HEK293T (cell line): ENCODE measurements at regions not wholly inside any gene's neighbourhood (a gene's known extent, or its start where the extent isn't known, plus 50 kb on each side); places are given as distances from the start of the nearest gene placed in this dataset.

Experiments used
- CTCF ChIA-PET: fragments of 350-600 bp; formaldehyde crosslinking; extraction: SDS; loops from one replicate; lab custom pipeline; 2021; ENCODE audit warnings: antibody characterized with exemption, inconsistent platforms; lab: Yijun Ruan, JAX
- POLR2A ChIA-PET: fragments of 350-600 bp; formaldehyde crosslinking; extraction: SDS; loops from one replicate; lab custom pipeline; 2020; ENCODE audit warnings: antibody characterized with exemption, inconsistent platforms; lab: Yijun Ruan, JAX
- DNase-seq: peaks from one replicate; pipeline ENCODE4 v3.0.0; 2012; ENCODE audit warnings: mixed read lengths; ENCODE audit errors: extremely low spot score
- ARNT ChIP-seq: fragments of 450-650 bp; IDR thresholded peaks from 2 replicates; pipeline ENCODE4 v1.6.1; 2017; ENCODE audit warnings: mild to moderate bottlenecking
- BHLHE40 ChIP-seq: fragments of 450-650 bp; IDR thresholded peaks from 2 replicates; pipeline ENCODE4 v1.6.1; 2016; ENCODE audit warnings: mild to moderate bottlenecking, moderate library complexity, borderline replicate concordance
- CTBP1 ChIP-seq: fragments of 450-650 bp; IDR thresholded peaks from 2 replicates; pipeline ENCODE4 v1.6.1; 2016; ENCODE audit warnings: borderline replicate concordance
- ELF4 ChIP-seq: fragments of 450-650 bp; IDR thresholded peaks from 2 replicates; pipeline ENCODE4 v1.6.1; 2017; ENCODE audit warnings: antibody characterized with exemption
- FOXA1 ChIP-seq: fragments of 450-650 bp; IDR thresholded peaks from 2 replicates; pipeline ENCODE4 v1.6.1; 2016; ENCODE audit warnings: mild to moderate bottlenecking
- FOXK2 ChIP-seq: fragments of 450-650 bp; IDR thresholded peaks from 2 replicates; pipeline ENCODE4 v1.6.1; 2016; ENCODE audit warnings: mild to moderate bottlenecking
- FOXM1 ChIP-seq: fragments of 450-650 bp; IDR thresholded peaks from 2 replicates; pipeline ENCODE4 v1.6.1; 2017; ENCODE audit warnings: mild to moderate bottlenecking, borderline replicate concordance
- HDGF ChIP-seq: fragments of 450-650 bp; IDR thresholded peaks from 2 replicates; pipeline ENCODE4 v1.6.1; 2017; ENCODE audit warnings: antibody characterized with exemption, borderline replicate concordance
- L3MBTL2 ChIP-seq: fragments of 450-650 bp; conservative IDR thresholded peaks from 2 replicates; pipeline ENCODE4 v1.6.1; 2016; ENCODE audit warnings: mild to moderate bottlenecking
- LEF1 ChIP-seq: fragments of 450-650 bp; IDR thresholded peaks from 2 replicates; pipeline ENCODE4 v1.6.1; 2017; ENCODE audit warnings: mild to moderate bottlenecking, borderline replicate concordance
- NFRKB ChIP-seq: fragments of 450-650 bp; IDR thresholded peaks from 2 replicates; pipeline ENCODE4 v1.6.1; 2016; ENCODE audit warnings: mild to moderate bottlenecking, moderate library complexity
- PKNOX1 ChIP-seq: fragments of 450-650 bp; IDR thresholded peaks from 2 replicates; pipeline ENCODE4 v1.6.1; 2016
- SP1 ChIP-seq: fragments of 450-650 bp; IDR thresholded peaks from 2 replicates; pipeline ENCODE4 v1.6.1; 2017
- SUZ12 ChIP-seq: fragments of 450-650 bp; IDR thresholded peaks from 2 replicates; pipeline ENCODE4 v1.6.1; 2016; ENCODE audit warnings: mild to moderate bottlenecking
- TARDBP ChIP-seq: fragments of 450-650 bp; IDR thresholded peaks from 2 replicates; pipeline ENCODE4 v1.6.1; 2016
- ZNF384 ChIP-seq: fragments of 450-650 bp; IDR thresholded peaks from 2 replicates; pipeline ENCODE4 v1.6.1; 2016

GRCh38 chr1:177441281-177441680 is 270.5 kb downstream of the BRINP2 start:
- TF ChIP-seq ARNT = no peak
- TF ChIP-seq ZNF384 = no peak
- no peak for TF ChIP-seq CTBP1
- TF ChIP-seq LEF1 = no peak
- no peak for TF ChIP-seq NFRKB
- no peak for TF ChIP-seq FOXM1
- no peak for TF ChIP-seq ELF4
- TF ChIP-seq FOXA1 = no peak
- TF ChIP-seq PKNOX1 = no peak
- TF ChIP-seq FOXK2 = no peak
- no peak for TF ChIP-seq BHLHE40
- no peak for TF ChIP-seq HDGF
- TF ChIP-seq L3MBTL2 = no peak
- TF ChIP-seq SUZ12 = no peak
- TF ChIP-seq TARDBP = no peak
- TF ChIP-seq SP1 = no peak
- ChIA-PET CTCF (no interaction called here), POLR2A (no interaction called here)
- no peak for DNase-seq

- POLR2A ChIA-PET = no interaction called here
Measured at GRCh38 chr1:177440821-177441220, 270.1 kb downstream of the BRINP2 start.

DNA sequence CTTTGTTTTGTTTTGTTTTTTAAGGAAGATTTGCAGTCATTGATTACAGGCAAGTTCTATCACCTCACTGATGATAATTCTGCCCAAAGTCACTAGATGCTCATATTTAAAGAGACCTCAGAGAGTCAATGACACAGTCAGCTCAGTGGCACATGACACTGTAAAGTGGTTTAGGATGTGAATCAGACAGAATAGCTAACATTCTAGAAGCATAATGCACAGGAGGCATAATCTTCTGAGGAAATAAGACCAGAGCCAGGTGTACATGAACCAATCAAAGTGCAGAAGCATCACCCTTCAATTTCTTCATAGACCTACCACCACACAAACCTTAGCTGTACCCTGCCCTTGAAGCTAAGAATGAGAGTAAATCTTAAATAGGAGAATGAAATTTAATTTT is 268.5 kb downstream of the BRINP2 start:
- ChIA-PET CTCF (no interaction called here), POLR2A (no interaction called here)
- no peak for DNase-seq
- TF ChIP-seq HDGF (no peak), PKNOX1 (no peak), FOXK2 (no peak), TARDBP (no peak), ARNT (no peak), FOXM1 (no peak), ELF4 (no peak), NFRKB (no peak), FOXA1 (no peak), SP1 (no peak), CTBP1 (no peak)

More at GRCh38 chr1:177440821-177441220, 270.1 kb downstream of the BRINP2 start:
- TF ChIP-seq FOXM1 = no peak
- no peak for TF ChIP-seq SUZ12
- TF ChIP-seq CTBP1 = no peak
- TF ChIP-seq BHLHE40 = no peak
- TF ChIP-seq HDGF = no peak
- no peak for TF ChIP-seq SP1
- TF ChIP-seq LEF1 = no peak
- no peak for TF ChIP-seq FOXK2
- no peak for TF ChIP-seq ELF4
- TF ChIP-seq PKNOX1 = no peak
- CTCF ChIA-PET = no interaction called here
- no peak for DNase-seq

- CTCF ChIA-PET = no interaction called here
- no peak for TF ChIP-seq FOXA1
- TF ChIP-seq BHLHE40 = no peak
- TF ChIP-seq CTBP1 = no peak
- no peak for TF ChIP-seq ELF4
- no peak for TF ChIP-seq SUZ12
- no peak for TF ChIP-seq ARNT
- TF ChIP-seq SP1 = no peak
- TF ChIP-seq PKNOX1 = no peak
- no peak for TF ChIP-seq HDGF
- no peak for TF ChIP-seq FOXK2
- TF ChIP-seq NFRKB = no peak
- no peak for TF ChIP-seq LEF1
Measured at GRCh38 chr1:177435364-177435763, 264.6 kb downstream of the BRINP2 start.

GRCh38 chr1:177432897-177433296 is 262.1 kb downstream of the BRINP2 start:
- CTCF ChIA-PET = no interaction called here
- DNase-seq = peak; percentile 17
- TF ChIP-seq FOXA1 (no peak), LEF1 (no peak), ZNF384 (no peak)
- POLR2A ChIA-PET = no interaction called here

More at GRCh38 chr1:177435364-177435763, 264.6 kb downstream of the BRINP2 start:
- POLR2A ChIA-PET = no interaction called here
- no peak for DNase-seq

- TF ChIP-seq BHLHE40 = no peak
- no peak for TF ChIP-seq CTBP1
- no peak for TF ChIP-seq FOXA1
- TF ChIP-seq L3MBTL2 = no peak
- no peak for TF ChIP-seq SP1
- no peak for TF ChIP-seq SUZ12
- no peak for TF ChIP-seq HDGF
- TF ChIP-seq PKNOX1 = no peak
- TF ChIP-seq ZNF384 = no peak
- no peak for TF ChIP-seq FOXK2
- no peak for TF ChIP-seq TARDBP
- TF ChIP-seq NFRKB = no peak
- TF ChIP-seq ELF4 = no peak
- TF ChIP-seq FOXM1 = no peak
- no peak for TF ChIP-seq ARNT
- CTCF ChIA-PET = no interaction called here
- POLR2A ChIA-PET = no interaction called here
- no peak for DNase-seq
Measured at GRCh38 chr1:177431123-177431522, 260.4 kb downstream of the BRINP2 start.
